Trophoblast cell (in vitro differentiated cells and primary cell): ENCODE measurements at regions not wholly inside any gene's neighbourhood (a gene's known extent, or its start where the extent isn't known, plus 50 kb on each side); places are given as distances from the start of the nearest gene placed in this dataset.
A peak's percentile ranks its signal among the peaks of the same experiment; 100 is the strongest.

Source experiments
- DNase-seq, 2 donors: peaks; one replicate each; pipeline ENCODE4 v3.0.0-alpha.2; 2016
- H2AFZ ChIP-seq: 2 replicates; pipeline ENCODE4 v1.6.1; 2013; ENCODE audit warnings: low read length, moderate library complexity, mild to moderate bottlenecking; ENCODE audit not compliant: insufficient read depth, poor library complexity
- H2AK5ac ChIP-seq: 2 replicates; pipeline ENCODE4 v1.6.1; 2013; ENCODE audit warnings: mild to moderate bottlenecking, low read length
- H2BK120ac ChIP-seq: 2 replicates; pipeline ENCODE4 v1.6.1; 2013; ENCODE audit warnings: low read length, mild to moderate bottlenecking, moderate library complexity; ENCODE audit not compliant: insufficient read depth, poor library complexity
- H2BK12ac ChIP-seq: 2 replicates; pipeline ENCODE4 v1.6.1; 2013; ENCODE audit warnings: mild to moderate bottlenecking, low read length, moderate library complexity
- H2BK5ac ChIP-seq: 2 replicates; pipeline ENCODE4 v1.6.1; 2013; ENCODE audit warnings: low read length, low read depth, moderate library complexity, mild to moderate bottlenecking; ENCODE audit not compliant: poor library complexity
- H3K14ac ChIP-seq: 2 replicates; pipeline ENCODE4 v1.6.1; 2013; ENCODE audit warnings: mild to moderate bottlenecking, low read length
- H3K18ac ChIP-seq: 2 replicates; pipeline ENCODE4 v1.6.1; 2013; ENCODE audit warnings: mild to moderate bottlenecking, low read length
- H3K23ac ChIP-seq: 2 replicates; pipeline ENCODE4 v1.6.1; 2013; ENCODE audit warnings: low read length
- H3K27ac ChIP-seq: 2 replicates; pipeline ENCODE4 v1.5.1; 2013; ENCODE audit warnings: low read depth, mild to moderate bottlenecking, inconsistent platforms, low read length, moderate library complexity
- H3K27me3 ChIP-seq: 2 replicates; pipeline ENCODE4 v1.6.1; 2013; ENCODE audit warnings: inconsistent platforms, mild to moderate bottlenecking, low read length, moderate library complexity; ENCODE audit not compliant: insufficient read depth
- H3K36me3 ChIP-seq, 2 experiments: 1 replicate in 1 of 2; 2 replicates in 1 of 2; pipeline ENCODE4 v1.6.1; 2013; ENCODE audit warnings: low read length in 2 of 2, mild to moderate bottlenecking in 2 of 2, moderate library complexity in 1 of 2; ENCODE audit not compliant: insufficient read depth in 2 of 2, control insufficient read depth in 1 of 2
- H3K4ac ChIP-seq: 2 replicates; pipeline ENCODE4 v1.6.1; 2013; ENCODE audit warnings: low read depth, mild to moderate bottlenecking, low read length, moderate library complexity
- H3K4me1 ChIP-seq, 2 experiments: 1 replicate in 1 of 2; 2 replicates in 1 of 2; pipeline ENCODE4 v1.6.1; 2013; ENCODE audit warnings: low read length in 2 of 2, mild to moderate bottlenecking in 2 of 2, moderate library complexity in 1 of 2; ENCODE audit not compliant: insufficient read depth in 2 of 2, control insufficient read depth in 1 of 2
- H3K4me2 ChIP-seq: 2 replicates; pipeline ENCODE4 v1.6.1; 2013; ENCODE audit warnings: inconsistent platforms, mild to moderate bottlenecking, low read length, moderate library complexity
- H3K4me3 ChIP-seq: 2 replicates; pipeline ENCODE4 v1.5.1; 2013; ENCODE audit warnings: mild to moderate bottlenecking, low read depth, low read length, inconsistent platforms
- H3K79me1 ChIP-seq: one replicate; pipeline ENCODE4 v1.6.1; 2013; ENCODE audit warnings: low read length
- H3K79me2 ChIP-seq: 2 replicates; pipeline ENCODE4 v1.6.1; 2013; ENCODE audit warnings: low read length, mild to moderate bottlenecking; ENCODE audit not compliant: control insufficient read depth, insufficient read depth, poor library complexity
- H3K9ac ChIP-seq: 2 replicates; pipeline ENCODE4 v1.6.1; 2013; ENCODE audit warnings: mild to moderate bottlenecking, low read length
- H3K9me3 ChIP-seq: 2 replicates; pipeline ENCODE4 v1.6.1; 2013; ENCODE audit warnings: low read depth, mild to moderate bottlenecking, control low read depth, inconsistent platforms, low read length; ENCODE audit not compliant: insufficient read depth
- H4K12ac ChIP-seq: 2 replicates; pipeline ENCODE4 v1.6.1; 2013; ENCODE audit warnings: low read depth, mild to moderate bottlenecking, low read length, moderate library complexity
- H4K8ac ChIP-seq: 2 replicates; pipeline ENCODE4 v1.6.1; 2013; ENCODE audit warnings: low read depth, mild to moderate bottlenecking, low read length, moderate library complexity
- H4K91ac ChIP-seq: one replicate; pipeline ENCODE4 v1.6.1; 2013; ENCODE audit warnings: low read depth, mild to moderate bottlenecking, low read length, moderate library complexity
- WGBS: extraction: QIAGEN DNeasy Blood & Tissue Kit; methylation state at CpG from one replicate; pipeline ENCODE4 v1.1.7; 2013; ENCODE audit warnings: missing lambda C conversion rate; ENCODE audit not compliant: insufficient read length, insufficient coverage; ENCODE audit errors: extremely low coverage; 5-methylcytosine and 5-hydroxymethylcytosine counted together

DNA sequence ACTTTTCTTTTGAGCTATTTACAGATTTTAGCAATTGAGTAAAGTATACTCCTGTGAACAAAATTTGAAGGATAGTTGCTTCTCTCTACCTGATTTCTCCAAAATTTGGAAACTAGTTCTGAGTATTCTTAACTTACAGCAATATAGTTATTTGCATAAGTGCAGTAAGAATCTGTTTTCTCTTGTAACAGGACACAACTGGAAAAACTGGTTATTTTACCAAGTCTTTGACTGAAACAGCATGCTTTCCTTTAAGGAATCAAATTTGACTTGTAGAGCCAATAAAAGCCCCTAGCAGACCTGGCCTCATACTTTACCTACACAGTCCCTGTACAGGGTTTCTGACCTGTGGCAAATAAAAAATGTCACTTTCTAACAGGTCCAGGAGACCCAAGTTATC is 301.9 kb upstream of the POU5F2 start:
- Histone ChIP-seq H3K79me1 (peaks cover 2% of the 10 kb centered on the region), H3K27ac (no peak overlapping the region), H3K4me3 (no peak overlapping the region), H3K79me2 (no peaks in the 10 kb centered on the region), H2AK5ac (no peak overlapping the region), H4K8ac (no peak overlapping the region), H3K9me3 (no peaks in the 10 kb centered on the region), H3K36me3 (no peaks in the 10 kb centered on the region), H2BK5ac (no peak overlapping the region), H2BK12ac (no peak overlapping the region), H2AFZ (no peak overlapping the region), H3K23ac (no peak overlapping the region), H3K4me2 (no peak overlapping the region), H3K18ac (no peak overlapping the region), H3K14ac (no peak overlapping the region), H3K4me1 (peaks cover 0 to 4% of the 10 kb centered on the region in 2 experiments), H4K12ac (no peak overlapping the region), H2BK120ac (no peak overlapping the region), H4K91ac (no peak overlapping the region), H3K27me3 (no peaks in the 10 kb centered on the region), H3K4ac (no peak overlapping the region), H3K9ac (no peak overlapping the region)
- peak in 1 of 2 donors; percentile 73 for DNase-seq

DNA sequence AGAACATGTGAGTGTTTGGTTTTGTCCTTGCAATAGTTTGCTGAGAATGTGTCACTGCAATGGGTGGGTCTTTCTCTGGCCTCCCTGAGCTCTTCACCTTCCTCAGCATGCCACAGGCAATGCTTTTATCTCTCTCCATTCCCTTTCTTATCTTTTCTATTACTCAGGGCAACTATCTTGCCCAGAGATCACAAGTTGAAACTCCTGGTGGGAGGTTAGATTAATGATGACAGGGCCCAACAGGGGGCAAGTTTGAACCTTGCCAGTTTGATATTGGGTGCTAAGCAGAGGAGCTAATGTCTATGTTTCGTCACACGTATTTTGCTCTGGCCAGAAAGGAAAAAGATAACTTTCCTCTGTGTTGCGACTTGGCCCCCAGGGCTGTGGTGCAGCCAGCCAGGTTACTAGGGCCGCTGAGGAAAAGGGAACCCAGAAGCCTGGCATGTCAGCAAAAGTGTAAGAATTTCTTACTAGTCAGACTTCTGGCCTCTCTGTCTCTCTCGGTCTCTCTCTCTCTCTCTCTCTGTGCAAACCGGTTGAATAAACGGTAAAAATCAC is 299.3 kb upstream of the POU5F2 start:
- Histone ChIP-seq H3K79me1 (peaks cover 2% of the 10 kb centered on the region), H3K4ac (no peak overlapping the region), H2AK5ac (no peak overlapping the region), H3K27ac (no peak overlapping the region), H3K27me3 (no peaks in the 10 kb centered on the region), H4K12ac (no peak overlapping the region), H2AFZ (no peak overlapping the region), H2BK120ac (no peak overlapping the region), H4K8ac (no peak overlapping the region), H3K9me3 (no peaks in the 10 kb centered on the region), H2BK5ac (no peak overlapping the region), H3K14ac (no peak overlapping the region), H3K9ac (no peak overlapping the region), H3K36me3 (no peaks in the 10 kb centered on the region), H3K79me2 (no peaks in the 10 kb centered on the region), H3K18ac (no peak overlapping the region), H4K91ac (no peak overlapping the region), H3K4me1 (peaks cover 0 to 4% of the 10 kb centered on the region in 2 experiments), H2BK12ac (peak overlapping the region; percentile 17), H3K4me3 (no peak overlapping the region), H3K23ac (no peak overlapping the region), H3K4me2 (no peak overlapping the region)
- peak; percentile 53 to 82 for DNase-seq
- no CpG with 5 or more reads among the region's 7 CpGs for WGBS

DNA sequence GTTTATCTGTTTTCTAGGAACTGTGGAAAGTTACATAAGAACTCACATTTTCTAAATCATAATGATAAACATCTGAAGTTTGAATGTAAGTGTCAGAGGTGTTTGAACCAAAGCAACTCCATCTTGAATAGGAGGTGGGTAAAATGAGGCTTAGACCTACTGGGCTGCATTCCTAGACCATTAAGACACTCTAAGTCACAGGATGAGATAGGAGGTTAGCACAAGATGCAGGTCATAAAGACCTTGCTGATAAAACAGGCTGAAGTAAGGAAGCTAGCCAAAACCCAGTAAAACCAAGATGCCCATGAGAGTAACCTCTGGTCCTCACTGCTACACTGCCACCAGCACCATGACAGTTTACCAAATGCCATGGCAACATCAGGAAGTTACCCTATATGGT is 297.7 kb upstream of the POU5F2 start:
- H3K27me3 ChIP-seq, result no peaks in the 10 kb centered on the region
- H3K79me1 ChIP-seq, result peaks cover 2% of the 10 kb centered on the region
- H3K4me3 ChIP-seq, result no peak overlapping the region
- no peak overlapping the region for H3K23ac ChIP-seq
- no peak overlapping the region for H3K4ac ChIP-seq
- no peak overlapping the region for H3K14ac ChIP-seq
- H3K36me3 ChIP-seq, result no peaks in the 10 kb centered on the region
- no peak overlapping the region for H3K27ac ChIP-seq
- H4K12ac ChIP-seq, result no peak overlapping the region
- no peak overlapping the region for H3K18ac ChIP-seq
- no peak overlapping the region for H2BK12ac ChIP-seq
- no peak overlapping the region for H2BK120ac ChIP-seq
- H4K91ac ChIP-seq, result no peak overlapping the region
- peak in 1 of 2 donors; percentile 66 for DNase-seq
- H3K79me2 ChIP-seq, result no peaks in the 10 kb centered on the region
- peaks cover 0 to 6% of the 10 kb centered on the region in 2 experiments for H3K4me1 ChIP-seq
- no peak overlapping the region for H3K4me2 ChIP-seq
- no peak overlapping the region for H2BK5ac ChIP-seq
- no peaks in the 10 kb centered on the region for H3K9me3 ChIP-seq
- no peak overlapping the region for H4K8ac ChIP-seq
- no peak overlapping the region for H3K9ac ChIP-seq
- H2AK5ac ChIP-seq, result no peak overlapping the region
- no peak overlapping the region for H2AFZ ChIP-seq

GRCh38 chr5:94031631-94032030 is 290.2 kb upstream of the POU5F2 start:
- Histone ChIP-seq H4K8ac (no peak overlapping the region), H3K79me1 (peaks cover 5% of the 10 kb centered on the region), H3K9me3 (peaks cover 1% of the 10 kb centered on the region), H2BK5ac (no peak overlapping the region), H2AK5ac (no peak overlapping the region), H3K18ac (no peak overlapping the region), H3K4me3 (no peak overlapping the region), H4K91ac (no peak overlapping the region), H2AFZ (no peak overlapping the region), H3K27me3 (no peaks in the 10 kb centered on the region), H3K36me3 (no peaks in the 10 kb centered on the region), H3K4me2 (no peak overlapping the region), H3K79me2 (no peaks in the 10 kb centered on the region), H3K23ac (no peak overlapping the region), H3K14ac (no peak overlapping the region), H4K12ac (no peak overlapping the region), H3K27ac (no peak overlapping the region), H3K4ac (no peak overlapping the region), H3K4me1 (peaks cover 3 to 9% of the 10 kb centered on the region in 2 experiments), H2BK12ac (no peak overlapping the region), H2BK120ac (no peak overlapping the region), H3K9ac (no peak overlapping the region)
- DNase-seq, result no peak
